ENCODE measurements at regions not wholly inside any gene's neighbourhood (a gene's known extent, or its start where the extent isn't known, plus 50 kb on each side); places are given as distances from the start of the nearest gene placed in this dataset.
"Not testable (repeated sequence)": the region's sequence is repeated elsewhere in the genome, so short reads cannot be mapped to it uniquely, and the experiment has no call there.

- DNase-seq = not testable (repeated sequence)
These were observed 128.8 kb downstream of the PCDH10 start for GRCh38 chr4:133277940-133278339.

GRCh38 chr4:133275246-133275645 is 126.2 kb downstream of the PCDH10 start:
- DNase-seq = no peak

- DNase-seq = no peak
These were observed 124.3 kb downstream of the PCDH10 start for GRCh38 chr4:133273401-133273800.

GRCh38 chr4:133270021-133270570 is 121.0 kb downstream of the PCDH10 start:
- no peak for DNase-seq

- no peak for DNase-seq
These were observed 119.1 kb downstream of the PCDH10 start for GRCh38 chr4:133268205-133268604.

GRCh38 chr4:133267506-133267905 is 118.4 kb downstream of the PCDH10 start:
- DNase-seq = not testable (repeated sequence)

GRCh38 chr4:133266966-133267365 is 117.9 kb downstream of the PCDH10 start:
- DNase-seq = not testable (repeated sequence)

- DNase-seq = not testable (repeated sequence)
These were observed 115.2 kb downstream of the PCDH10 start for GRCh38 chr4:133264251-133264650.

- no peak for DNase-seq
These were observed 114.0 kb downstream of the PCDH10 start for GRCh38 chr4:133263104-133263503.

GRCh38 chr4:133247861-133248260 is 98.8 kb downstream of the PCDH10 start:
- DNase-seq = no peak

GRCh38 chr4:133245226-133245625 is 96.1 kb downstream of the PCDH10 start:
- no peak for DNase-seq
